ENCODE measurements at regions not wholly inside any gene's neighbourhood (a gene's known extent, or its start where the extent isn't known, plus 50 kb on each side); places are given as distances from the start of the nearest gene placed in this dataset.

DNA sequence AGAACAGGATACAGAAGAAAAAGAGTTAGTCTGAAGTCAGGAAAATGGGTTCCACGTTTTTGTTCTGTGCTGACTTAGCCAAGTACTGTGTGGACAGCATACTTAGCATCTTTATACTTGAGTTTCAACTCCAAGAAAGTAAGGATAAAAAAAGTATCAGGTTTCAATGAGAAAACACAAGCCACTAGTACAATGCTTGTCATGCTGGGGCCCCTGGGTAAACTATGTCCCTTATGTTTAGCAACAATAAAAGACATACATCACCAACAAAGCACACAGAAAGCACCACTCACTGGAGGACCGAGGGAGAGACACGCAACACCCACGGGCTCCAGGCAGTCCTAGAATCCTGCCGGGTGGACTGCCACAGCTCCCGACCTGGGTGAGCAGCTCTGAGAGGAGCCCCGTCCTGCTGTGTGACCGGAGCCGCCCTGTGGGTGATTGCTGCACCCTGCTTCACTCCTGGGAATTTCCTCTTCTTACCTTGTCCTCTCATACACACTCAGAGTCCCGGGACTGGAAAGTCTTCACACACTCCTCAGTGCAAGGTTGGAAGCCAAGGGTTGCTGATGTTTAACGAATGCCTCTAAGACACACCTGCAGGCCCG, 890.5 kb downstream of the BRD1 start:
- in situ Hi-C loops (cut with HindIII; ENCODE audit: low pct_unique_long_range_greater_than_20kb, low sequenced_read_pairs): no loop called here
- no peak for TF ChIP-seq TCF7L2 (IDR thresholded peaks at IDR 0.05; ENCODE audit: low read depth, low read length)
- TF ChIP-seq, protein P1, sequence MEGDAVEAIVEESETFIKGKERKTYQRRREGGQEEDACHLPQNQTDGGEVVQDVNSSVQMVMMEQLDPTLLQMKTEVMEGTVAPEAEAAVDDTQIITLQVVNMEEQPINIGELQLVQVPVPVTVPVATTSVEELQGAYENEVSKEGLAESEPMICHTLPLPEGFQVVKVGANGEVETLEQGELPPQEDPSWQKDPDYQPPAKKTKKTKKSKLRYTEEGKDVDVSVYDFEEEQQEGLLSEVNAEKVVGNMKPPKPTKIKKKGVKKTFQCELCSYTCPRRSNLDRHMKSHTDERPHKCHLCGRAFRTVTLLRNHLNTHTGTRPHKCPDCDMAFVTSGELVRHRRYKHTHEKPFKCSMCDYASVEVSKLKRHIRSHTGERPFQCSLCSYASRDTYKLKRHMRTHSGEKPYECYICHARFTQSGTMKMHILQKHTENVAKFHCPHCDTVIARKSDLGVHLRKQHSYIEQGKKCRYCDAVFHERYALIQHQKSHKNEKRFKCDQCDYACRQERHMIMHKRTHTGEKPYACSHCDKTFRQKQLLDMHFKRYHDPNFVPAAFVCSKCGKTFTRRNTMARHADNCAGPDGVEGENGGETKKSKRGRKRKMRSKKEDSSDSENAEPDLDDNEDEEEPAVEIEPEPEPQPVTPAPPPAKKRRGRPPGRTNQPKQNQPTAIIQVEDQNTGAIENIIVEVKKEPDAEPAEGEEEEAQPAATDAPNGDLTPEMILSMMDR (IDR thresholded peaks at IDR 0.05): no peak
- TF ChIP-seq, protein P2, sequence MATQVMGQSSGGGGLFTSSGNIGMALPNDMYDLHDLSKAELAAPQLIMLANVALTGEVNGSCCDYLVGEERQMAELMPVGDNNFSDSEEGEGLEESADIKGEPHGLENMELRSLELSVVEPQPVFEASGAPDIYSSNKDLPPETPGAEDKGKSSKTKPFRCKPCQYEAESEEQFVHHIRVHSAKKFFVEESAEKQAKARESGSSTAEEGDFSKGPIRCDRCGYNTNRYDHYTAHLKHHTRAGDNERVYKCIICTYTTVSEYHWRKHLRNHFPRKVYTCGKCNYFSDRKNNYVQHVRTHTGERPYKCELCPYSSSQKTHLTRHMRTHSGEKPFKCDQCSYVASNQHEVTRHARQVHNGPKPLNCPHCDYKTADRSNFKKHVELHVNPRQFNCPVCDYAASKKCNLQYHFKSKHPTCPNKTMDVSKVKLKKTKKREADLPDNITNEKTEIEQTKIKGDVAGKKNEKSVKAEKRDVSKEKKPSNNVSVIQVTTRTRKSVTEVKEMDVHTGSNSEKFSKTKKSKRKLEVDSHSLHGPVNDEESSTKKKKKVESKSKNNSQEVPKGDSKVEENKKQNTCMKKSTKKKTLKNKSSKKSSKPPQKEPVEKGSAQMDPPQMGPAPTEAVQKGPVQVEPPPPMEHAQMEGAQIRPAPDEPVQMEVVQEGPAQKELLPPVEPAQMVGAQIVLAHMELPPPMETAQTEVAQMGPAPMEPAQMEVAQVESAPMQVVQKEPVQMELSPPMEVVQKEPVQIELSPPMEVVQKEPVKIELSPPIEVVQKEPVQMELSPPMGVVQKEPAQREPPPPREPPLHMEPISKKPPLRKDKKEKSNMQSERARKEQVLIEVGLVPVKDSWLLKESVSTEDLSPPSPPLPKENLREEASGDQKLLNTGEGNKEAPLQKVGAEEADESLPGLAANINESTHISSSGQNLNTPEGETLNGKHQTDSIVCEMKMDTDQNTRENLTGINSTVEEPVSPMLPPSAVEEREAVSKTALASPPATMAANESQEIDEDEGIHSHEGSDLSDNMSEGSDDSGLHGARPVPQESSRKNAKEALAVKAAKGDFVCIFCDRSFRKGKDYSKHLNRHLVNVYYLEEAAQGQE (IDR thresholded peaks at IDR 0.05; ENCODE audit: insufficient read depth in 1 of 2, low read depth in 2 of 2, low read length in 1 of 2): no peak
- no peak for TF ChIP-seq SIN3A (IDR thresholded peaks at IDR 0.05; ENCODE audit: borderline replicate concordance, insufficient read depth, low read depth, low read length)
- TF ChIP-seq POLR2AphosphoS5 (IDR thresholded peaks at IDR 0.05; ENCODE audit: low read depth, low read length): no peak
- BruUV-seq (replicated peaks): no TSS peak
- ATAC-seq (no peak), DNase-seq (ENCODE audit: low read depth, low spot score) (no peak)
- intact Hi-C loops (cut with micrococcal nuclease; ENCODE audit: unreplicated experiment): no loop called here
- Histone ChIP-seq H3K4me3 (ENCODE audit: low read depth in 2 of 2, low read length in 2 of 2) (no peak overlapping the region), H3K36me3 (ENCODE audit: control insufficient read depth, insufficient read depth, low read length) (no peaks in the 10 kb centered on the region), H3K9me3 (ENCODE audit: control insufficient read depth, insufficient read depth, low read depth, low read length) (no peaks in the 10 kb centered on the region; the same call in 1 of the 2 replicates), H3K27me3 (ENCODE audit: control insufficient read depth, insufficient read depth, low read length) (no peaks in the 10 kb centered on the region; the same call in 1 of the 2 replicates), H3K4me1 (ENCODE audit: control insufficient read depth, insufficient read depth, low read length) (no peaks in the 10 kb centered on the region), H3K27ac (ENCODE audit: low read length) (no peak overlapping the region)
- ChIA-PET CTCF (no interaction called here), POLR2A (no interaction called here)

DNA sequence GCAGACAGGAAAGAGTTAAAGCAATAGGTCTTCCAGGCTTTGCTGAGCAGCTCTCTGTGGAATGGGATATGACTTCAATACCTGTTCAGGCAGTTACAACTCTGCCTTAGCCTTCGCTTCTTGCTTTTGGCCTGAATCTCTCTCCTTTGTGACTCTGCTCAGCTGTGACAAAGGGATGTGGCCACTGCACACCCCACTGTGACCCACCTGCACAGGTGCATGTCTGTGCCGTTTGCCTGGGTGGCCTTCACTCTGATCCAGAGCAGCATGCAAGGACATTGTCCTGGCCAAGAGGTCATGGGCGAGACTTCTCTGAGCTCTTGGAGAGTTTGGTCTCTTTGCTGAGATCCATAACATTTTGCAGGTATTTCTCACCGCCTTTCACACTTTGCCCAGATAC, 891.3 kb downstream of the BRD1 start:
- no peaks in the 10 kb centered on the region for H3K4me1 ChIP-seq (ENCODE audit: control insufficient read depth, insufficient read depth, low read length)
- in situ Hi-C loops (cut with HindIII; ENCODE audit: low pct_unique_long_range_greater_than_20kb, low sequenced_read_pairs) (no loop called here), intact Hi-C loops (cut with micrococcal nuclease; ENCODE audit: unreplicated experiment) (no loop called here)
- ChIA-PET POLR2A (no interaction called here), CTCF (no interaction called here)
- DNase-seq (ENCODE audit: low read depth, low spot score) (no peak), ATAC-seq (no peak)
- no peak overlapping the region for H3K4me3 ChIP-seq (ENCODE audit: low read depth in 2 of 2, low read length in 2 of 2)
- H3K9me3 ChIP-seq (ENCODE audit: control insufficient read depth, insufficient read depth, low read depth, low read length): no peaks in the 10 kb centered on the region; the same call in 1 of the 2 replicates
- TF ChIP-seq SIN3A (IDR thresholded peaks at IDR 0.05; ENCODE audit: borderline replicate concordance, insufficient read depth, low read depth, low read length) (no peak), POLR2AphosphoS5 (IDR thresholded peaks at IDR 0.05; ENCODE audit: low read depth, low read length) (no peak), TCF7L2 (IDR thresholded peaks at IDR 0.05; ENCODE audit: low read depth, low read length) (no peak)
- TF ChIP-seq, protein P2 (IDR thresholded peaks at IDR 0.05; ENCODE audit: insufficient read depth in 1 of 2, low read depth in 2 of 2, low read length in 1 of 2): no peak
- TF ChIP-seq, protein P1 (IDR thresholded peaks at IDR 0.05): no peak
- no peaks in the 10 kb centered on the region; the same call in 1 of the 2 replicates for H3K27me3 ChIP-seq (ENCODE audit: control insufficient read depth, insufficient read depth, low read length)
- no TSS peak for BruUV-seq (replicated peaks)
- no peaks in the 10 kb centered on the region for H3K36me3 ChIP-seq (ENCODE audit: control insufficient read depth, insufficient read depth, low read length)
- no peak overlapping the region for H3K27ac ChIP-seq (ENCODE audit: low read length)

All from Panc1 (cell line).